ENCODE measurements at regions not wholly inside any gene's neighbourhood (a gene's known extent, or its start where the extent isn't known, plus 50 kb on each side); places are given as distances from the start of the nearest gene placed in this dataset.

- Histone ChIP-seq H3K4me3 (ENCODE audit: low read depth in 1 of 2, low read length in 1 of 2) (no peak overlapping the region), H3K27ac (no peak overlapping the region), H3K9me3 (no peaks in the 10 kb centered on the region), H3K27me3 (no peaks in the 10 kb centered on the region), H3K4me1 (ENCODE audit: control insufficient read depth in 1 of 2, insufficient read depth in 1 of 2, low read depth in 1 of 2, low read length in 1 of 2) (no peaks in the 10 kb centered on the region), H3K36me3 (no peaks in the 10 kb centered on the region)
- TF ChIP-seq CTCF (IDR thresholded peaks at IDR 0.05), result no peak
Observed at GRCh38 chr7:32154797-32155196, 84.6 kb upstream of the PDE1C start.

GRCh38 chr7:32153006-32153405 lies 82.8 kb upstream of the PDE1C start:
- Histone ChIP-seq H3K27me3 (no peaks in the 10 kb centered on the region), H3K27ac (no peak overlapping the region), H3K4me3 (ENCODE audit: low read depth in 1 of 2, low read length in 1 of 2) (no peak overlapping the region), H3K9me3 (no peaks in the 10 kb centered on the region), H3K4me1 (ENCODE audit: control insufficient read depth in 1 of 2, insufficient read depth in 1 of 2, low read depth in 1 of 2, low read length in 1 of 2) (no peaks in the 10 kb centered on the region), H3K36me3 (no peaks in the 10 kb centered on the region)
- TF ChIP-seq CTCF (IDR thresholded peaks at IDR 0.05), result no peak

DNA sequence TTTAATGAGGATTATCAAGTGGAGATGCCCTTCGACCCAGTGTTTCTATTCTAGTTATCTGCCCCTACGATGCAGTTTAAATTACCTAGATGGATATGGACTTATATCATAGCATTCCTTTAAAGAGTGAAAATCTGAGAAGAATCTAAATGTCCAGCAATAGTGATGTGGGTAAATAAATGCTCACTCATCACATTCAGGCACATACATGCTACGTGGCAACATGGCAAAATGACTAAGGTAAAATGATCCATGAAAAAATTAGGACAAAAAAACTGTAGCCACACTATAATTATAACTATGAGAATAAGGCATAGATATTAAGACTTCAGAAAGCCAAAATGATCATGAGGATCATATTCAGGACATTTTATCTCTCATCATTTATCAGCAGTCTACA lies 82.4 kb upstream of the PDE1C start:
- Histone ChIP-seq H3K36me3 (no peaks in the 10 kb centered on the region), H3K9me3 (no peaks in the 10 kb centered on the region), H3K27me3 (no peaks in the 10 kb centered on the region), H3K4me3 (ENCODE audit: low read depth in 1 of 2, low read length in 1 of 2) (no peak overlapping the region), H3K4me1 (ENCODE audit: control insufficient read depth in 1 of 2, insufficient read depth in 1 of 2, low read depth in 1 of 2, low read length in 1 of 2) (no peaks in the 10 kb centered on the region), H3K27ac (no peak overlapping the region)
- TF ChIP-seq CTCF (IDR thresholded peaks at IDR 0.05), result no peak

GRCh38 chr7:32150589-32150988 lies 80.4 kb upstream of the PDE1C start:
- H3K9me3 ChIP-seq, result no peaks in the 10 kb centered on the region
- no peak overlapping the region for H3K27ac ChIP-seq
- H3K4me1 ChIP-seq (ENCODE audit: control insufficient read depth in 1 of 2, insufficient read depth in 1 of 2, low read depth in 1 of 2, low read length in 1 of 2), result no peaks in the 10 kb centered on the region
- H3K4me3 ChIP-seq (ENCODE audit: low read depth in 1 of 2, low read length in 1 of 2), result no peak overlapping the region
- no peak for TF ChIP-seq CTCF (IDR thresholded peaks at IDR 0.05)
- no peaks in the 10 kb centered on the region for H3K27me3 ChIP-seq
- H3K36me3 ChIP-seq, result no peaks in the 10 kb centered on the region

DNA sequence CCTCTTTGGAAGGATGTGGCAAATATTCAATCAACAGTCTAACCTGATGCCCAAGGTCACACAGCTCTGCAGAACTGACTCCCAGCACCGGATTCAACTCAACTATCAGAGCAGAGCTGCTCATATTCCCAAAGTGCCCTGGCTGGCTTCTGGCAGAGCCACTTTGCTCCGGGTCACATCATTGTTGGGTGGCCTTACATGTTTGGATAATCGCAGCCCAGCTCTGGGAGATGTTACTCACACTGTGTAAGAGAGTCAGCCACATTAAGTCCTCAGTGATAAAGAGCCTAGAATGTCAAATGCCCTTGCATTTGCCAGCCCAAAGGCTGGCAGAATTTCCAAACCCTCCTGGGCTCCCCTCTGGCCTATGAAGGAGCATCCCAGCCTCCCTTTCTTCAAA lies 79.8 kb upstream of the PDE1C start:
- no peaks in the 10 kb centered on the region for H3K27me3 ChIP-seq
- no peaks in the 10 kb centered on the region for H3K36me3 ChIP-seq
- no peak overlapping the region for H3K4me3 ChIP-seq (ENCODE audit: low read depth in 1 of 2, low read length in 1 of 2)
- H3K4me1 ChIP-seq (ENCODE audit: control insufficient read depth in 1 of 2, insufficient read depth in 1 of 2, low read depth in 1 of 2, low read length in 1 of 2), result no peaks in the 10 kb centered on the region
- H3K27ac ChIP-seq, result no peak overlapping the region
- no peaks in the 10 kb centered on the region for H3K9me3 ChIP-seq
- TF ChIP-seq CTCF (IDR thresholded peaks at IDR 0.05), result no peak

Data from neutrophil (primary cell).